SK-N-SH treated with all-trans-retinoic acid at 6 μM for 48 hours (cell line): ENCODE measurements at regions not wholly inside any gene's neighbourhood (a gene's known extent, or its start where the extent isn't known, plus 50 kb on each side); places are given as distances from the start of the nearest gene placed in this dataset.

ENCODE experiments used
- ISL1 ChIP-seq: fragments of 250-450 bp; sonication (Bioruptor Pico); IDR thresholded peaks from 2 replicates; pipeline ENCODE4 v2.1.2; 2022; ENCODE audit warnings: mild to moderate bottlenecking, moderate library complexity
- PATZ1 ChIP-seq: fragments of 250-450 bp; sonication (Bioruptor Pico); IDR thresholded peaks from 2 replicates; pipeline ENCODE4 v1.8.0; 2020; ENCODE audit warnings: mild to moderate bottlenecking, moderate library complexity, borderline replicate concordance
- SNAI2 ChIP-seq: fragments of 250-450 bp; sonication (Bioruptor Pico); IDR thresholded peaks from 2 replicates; pipeline ENCODE4 v1.5.0; 2020; ENCODE audit warnings: mild to moderate bottlenecking, moderate library complexity
- TCF4 ChIP-seq: fragments of 250-450 bp; sonication (Bioruptor Pico); IDR thresholded peaks from 2 replicates; pipeline ENCODE4 v1.8.0; 2021; ENCODE audit warnings: mild to moderate bottlenecking, moderate library complexity, borderline replicate concordance
- ZFP3 ChIP-seq: fragments of 250-450 bp; sonication (Bioruptor Pico); IDR thresholded peaks from 2 replicates; pipeline ENCODE4 v1.5.0; 2020; ENCODE audit warnings: mild to moderate bottlenecking, moderate library complexity
- ZNF8 ChIP-seq: fragments of 450-650 bp; formaldehyde crosslinking; IDR thresholded peaks from 2 replicates; pipeline ENCODE4 v1.5.0; 2020; ENCODE audit warnings: mild to moderate bottlenecking, moderate library complexity
- TF ChIP-seq, protein P1 (sequence below): fragments of 250-450 bp; sonication (Bioruptor Pico); IDR thresholded peaks from 2 replicates; pipeline ENCODE4 v1.5.1; 2021; ENCODE audit warnings: mild to moderate bottlenecking, moderate library complexity

DNA sequence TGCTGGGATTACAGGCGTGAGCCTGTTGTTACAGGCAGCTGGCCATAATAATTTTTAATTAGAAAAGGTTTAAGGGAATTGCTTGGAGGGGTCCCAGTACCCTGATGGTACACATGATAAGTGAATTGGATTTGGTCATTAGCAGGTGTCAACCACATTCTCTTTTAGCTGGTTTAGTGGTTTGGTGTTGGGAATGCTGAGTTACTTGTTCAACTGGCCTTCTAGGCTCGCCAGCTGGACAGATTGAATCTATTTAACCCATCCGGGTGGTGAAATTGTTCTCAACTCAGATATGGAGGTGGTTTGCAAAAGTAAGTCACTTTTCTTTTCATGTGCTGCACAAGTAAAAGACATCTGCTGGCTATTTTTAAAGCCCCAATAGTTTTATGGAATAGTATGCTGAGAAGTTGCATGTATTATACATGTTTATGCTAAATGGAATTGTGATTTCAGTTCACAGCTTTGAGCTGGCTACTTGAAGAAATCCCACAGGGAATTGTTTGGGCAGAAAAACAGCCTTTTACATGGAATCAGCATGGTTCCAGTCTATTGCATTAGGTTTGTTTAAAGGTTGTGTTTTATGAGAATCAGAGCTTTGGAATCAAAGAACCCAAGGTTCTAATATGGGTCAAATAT lies 149.8 kb upstream of the SLC28A3 start:
- TF ChIP-seq ISL1 (CRISPR knock-in tag) (no peak), ZNF8 (CRISPR knock-in tag) (no peak), SNAI2 (no peak), PATZ1 (no peak), TCF4 (CRISPR knock-in tag) (no peak), ZFP3 (CRISPR knock-in tag) (no peak)
- TF ChIP-seq, protein P1, sequence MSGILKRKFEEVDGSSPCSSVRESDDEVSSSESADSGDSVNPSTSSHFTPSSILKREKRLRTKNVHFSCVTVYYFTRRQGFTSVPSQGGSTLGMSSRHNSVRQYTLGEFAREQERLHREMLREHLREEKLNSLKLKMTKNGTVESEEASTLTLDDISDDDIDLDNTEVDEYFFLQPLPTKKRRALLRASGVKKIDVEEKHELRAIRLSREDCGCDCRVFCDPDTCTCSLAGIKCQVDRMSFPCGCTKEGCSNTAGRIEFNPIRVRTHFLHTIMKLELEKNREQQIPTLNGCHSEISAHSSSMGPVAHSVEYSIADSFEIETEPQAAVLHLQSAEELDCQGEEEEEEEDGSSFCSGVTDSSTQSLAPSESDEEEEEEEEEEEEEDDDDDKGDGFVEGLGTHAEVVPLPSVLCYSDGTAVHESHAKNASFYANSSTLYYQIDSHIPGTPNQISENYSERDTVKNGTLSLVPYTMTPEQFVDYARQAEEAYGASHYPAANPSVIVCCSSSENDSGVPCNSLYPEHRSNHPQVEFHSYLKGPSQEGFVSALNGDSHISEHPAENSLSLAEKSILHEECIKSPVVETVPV (CRISPR knock-in tag) = no peak
